BLaER1 (cell line): ENCODE measurements at regions not wholly inside any gene's neighbourhood (a gene's known extent, or its start where the extent isn't known, plus 50 kb on each side); places are given as distances from the start of the nearest gene placed in this dataset.

Experiments used
- H3K27ac ChIP-seq: shearing (Covaris generic); formaldehyde crosslinking; 2 replicates; pipeline ENCODE4 v1.8.1; 2022
- H3K27me3 ChIP-seq: shearing (Covaris generic); formaldehyde crosslinking; 2 replicates; pipeline ENCODE4 v1.8.1; 2022
- H3K36me3 ChIP-seq: shearing (Covaris generic); formaldehyde crosslinking; 2 replicates; pipeline ENCODE4 v1.8.1; 2022
- H3K4me1 ChIP-seq: shearing (Covaris generic); formaldehyde crosslinking; 2 replicates; pipeline ENCODE4 v1.8.1; 2022
- H3K4me2 ChIP-seq: shearing (Covaris generic); formaldehyde crosslinking; 2 replicates; pipeline ENCODE4 v1.8.1; 2022
- H3K4me3 ChIP-seq: shearing (Covaris generic); formaldehyde crosslinking; 2 replicates; pipeline ENCODE4 v1.8.1; 2022
- H3K9ac ChIP-seq: shearing (Covaris generic); formaldehyde crosslinking; 2 replicates; pipeline ENCODE4 v1.8.1; 2022
- H3K9me3 ChIP-seq: shearing (Covaris generic); formaldehyde crosslinking; 2 replicates; pipeline ENCODE4 v1.8.1; 2022
- H4K20me1 ChIP-seq: shearing (Covaris generic); formaldehyde crosslinking; 2 replicates; pipeline ENCODE4 v1.8.1; 2022
- Cebpa-rat ChIP-seq: shearing (Covaris generic); IDR thresholded peaks from 2 replicates; pipeline ENCODE4 v1.8.1; 2022

- no peaks in the 10 kb centered on the region for H3K27me3 ChIP-seq
- no peaks in the 10 kb centered on the region for H4K20me1 ChIP-seq
- H3K4me1 ChIP-seq: no peaks in the 10 kb centered on the region
- no peak for TF ChIP-seq Cebpa-rat
- H3K36me3 ChIP-seq: no peaks in the 10 kb centered on the region
- no peak overlapping the region for H3K4me3 ChIP-seq
- no peak overlapping the region for H3K4me2 ChIP-seq
- no peak overlapping the region for H3K27ac ChIP-seq
- H3K9ac ChIP-seq: no peak overlapping the region
- H3K9me3 ChIP-seq: no peaks in the 10 kb centered on the region
Observed at GRCh38 chr15:87639305-87640011, 617.1 kb downstream of the NTRK3 start.

GRCh38 chr15:87638554-87639083, 617.9 kb downstream of the NTRK3 start:
- Histone ChIP-seq H3K4me2 (no peak overlapping the region), H4K20me1 (no peaks in the 10 kb centered on the region), H3K9ac (no peak overlapping the region), H3K9me3 (no peaks in the 10 kb centered on the region), H3K4me1 (no peaks in the 10 kb centered on the region), H3K27me3 (no peaks in the 10 kb centered on the region), H3K27ac (no peak overlapping the region), H3K36me3 (no peaks in the 10 kb centered on the region), H3K4me3 (no peak overlapping the region)
- no peak for TF ChIP-seq Cebpa-rat

DNA sequence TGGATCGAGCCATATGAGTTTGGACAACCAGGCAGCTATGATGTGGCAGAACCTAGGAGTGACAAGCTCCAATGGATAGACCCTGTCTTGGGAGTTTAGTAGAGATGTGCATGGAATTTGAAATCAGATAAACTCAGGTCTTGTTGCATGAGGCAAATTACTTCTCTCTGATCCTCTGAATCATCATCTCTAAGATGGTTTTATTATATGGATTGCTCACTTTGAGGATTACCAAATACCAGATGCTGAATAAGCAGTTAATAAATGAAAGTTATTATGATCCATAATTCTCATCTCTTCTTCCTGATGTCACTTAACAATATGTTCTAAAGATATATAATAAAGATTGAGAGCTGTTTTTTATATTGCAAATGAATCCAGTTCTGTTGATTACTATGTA, 622.2 kb downstream of the NTRK3 start:
- H3K4me1 ChIP-seq: no peaks in the 10 kb centered on the region
- no peak for TF ChIP-seq Cebpa-rat
- no peaks in the 10 kb centered on the region for H4K20me1 ChIP-seq
- no peaks in the 10 kb centered on the region for H3K36me3 ChIP-seq
- no peaks in the 10 kb centered on the region for H3K27me3 ChIP-seq
- no peak overlapping the region for H3K4me3 ChIP-seq
- no peak overlapping the region for H3K27ac ChIP-seq
- no peak overlapping the region for H3K4me2 ChIP-seq
- no peaks in the 10 kb centered on the region for H3K9me3 ChIP-seq
- H3K9ac ChIP-seq: no peak overlapping the region

GRCh38 chr15:87633525-87633924, 623.0 kb downstream of the NTRK3 start:
- no peaks in the 10 kb centered on the region for H3K27me3 ChIP-seq
- no peak for TF ChIP-seq Cebpa-rat
- H3K4me3 ChIP-seq: no peak overlapping the region
- H3K36me3 ChIP-seq: no peaks in the 10 kb centered on the region
- no peaks in the 10 kb centered on the region for H3K4me1 ChIP-seq
- no peak overlapping the region for H3K4me2 ChIP-seq
- no peaks in the 10 kb centered on the region for H4K20me1 ChIP-seq
- no peaks in the 10 kb centered on the region for H3K9me3 ChIP-seq
- H3K9ac ChIP-seq: no peak overlapping the region
- H3K27ac ChIP-seq: no peak overlapping the region

DNA sequence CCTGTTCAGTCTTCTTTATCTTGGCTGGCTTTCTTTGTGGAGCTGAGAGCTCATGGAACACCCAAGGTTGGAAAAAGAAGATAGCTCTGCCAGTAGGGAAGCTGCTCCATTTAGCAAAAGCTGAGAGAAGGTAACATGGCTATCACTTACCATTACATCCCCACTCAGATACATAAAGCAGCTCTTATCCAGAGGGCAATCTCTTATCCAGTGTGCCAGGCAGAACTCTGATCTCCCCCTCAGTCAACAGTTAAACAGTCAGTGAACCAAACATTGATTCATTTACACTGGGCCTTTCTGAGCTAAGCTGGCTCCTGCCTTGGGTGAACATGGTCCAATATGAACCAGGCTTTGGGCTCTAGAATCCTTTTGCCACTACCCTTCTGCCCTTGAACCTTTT, 624.2 kb downstream of the NTRK3 start:
- H3K36me3 ChIP-seq: no peaks in the 10 kb centered on the region
- TF ChIP-seq Cebpa-rat: no peak
- no peak overlapping the region for H3K9ac ChIP-seq
- no peaks in the 10 kb centered on the region for H3K27me3 ChIP-seq
- no peaks in the 10 kb centered on the region for H3K9me3 ChIP-seq
- no peaks in the 10 kb centered on the region for H3K4me1 ChIP-seq
- no peak overlapping the region for H3K27ac ChIP-seq
- no peak overlapping the region for H3K4me2 ChIP-seq
- no peak overlapping the region for H3K4me3 ChIP-seq
- no peaks in the 10 kb centered on the region for H4K20me1 ChIP-seq

DNA sequence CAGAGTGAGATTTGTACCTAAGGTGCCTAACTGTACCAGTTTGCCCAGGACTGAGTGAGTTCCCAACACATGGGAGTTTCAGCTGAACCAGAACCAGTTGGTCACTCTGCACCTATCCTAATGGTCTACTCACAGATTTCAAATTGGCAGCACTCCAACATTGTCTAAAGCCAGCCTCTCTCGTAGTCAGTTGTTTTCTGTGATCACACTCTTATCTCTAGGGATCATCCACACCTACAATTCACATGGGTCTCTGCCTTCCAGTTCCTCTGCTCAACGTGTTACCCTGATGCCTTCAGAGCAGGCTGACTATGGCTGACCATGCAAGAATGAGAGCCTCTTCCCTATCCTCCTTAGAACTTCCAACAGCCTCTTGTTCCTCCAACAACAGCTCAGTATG, 624.8 kb downstream of the NTRK3 start:
- Histone ChIP-seq H3K4me1 (no peaks in the 10 kb centered on the region), H3K4me2 (no peak overlapping the region), H3K9me3 (no peaks in the 10 kb centered on the region), H3K4me3 (no peak overlapping the region), H3K9ac (no peak overlapping the region), H3K27ac (no peak overlapping the region), H3K27me3 (no peaks in the 10 kb centered on the region), H4K20me1 (no peaks in the 10 kb centered on the region), H3K36me3 (no peaks in the 10 kb centered on the region)
- TF ChIP-seq Cebpa-rat: no peak

- Histone ChIP-seq H4K20me1 (no peaks in the 10 kb centered on the region), H3K9me3 (no peaks in the 10 kb centered on the region), H3K4me2 (no peak overlapping the region), H3K4me3 (no peak overlapping the region), H3K4me1 (no peaks in the 10 kb centered on the region), H3K36me3 (no peaks in the 10 kb centered on the region), H3K27ac (no peak overlapping the region), H3K27me3 (no peaks in the 10 kb centered on the region), H3K9ac (no peak overlapping the region)
- no peak for TF ChIP-seq Cebpa-rat
Observed at GRCh38 chr15:87631093-87631492, 625.4 kb downstream of the NTRK3 start.

DNA sequence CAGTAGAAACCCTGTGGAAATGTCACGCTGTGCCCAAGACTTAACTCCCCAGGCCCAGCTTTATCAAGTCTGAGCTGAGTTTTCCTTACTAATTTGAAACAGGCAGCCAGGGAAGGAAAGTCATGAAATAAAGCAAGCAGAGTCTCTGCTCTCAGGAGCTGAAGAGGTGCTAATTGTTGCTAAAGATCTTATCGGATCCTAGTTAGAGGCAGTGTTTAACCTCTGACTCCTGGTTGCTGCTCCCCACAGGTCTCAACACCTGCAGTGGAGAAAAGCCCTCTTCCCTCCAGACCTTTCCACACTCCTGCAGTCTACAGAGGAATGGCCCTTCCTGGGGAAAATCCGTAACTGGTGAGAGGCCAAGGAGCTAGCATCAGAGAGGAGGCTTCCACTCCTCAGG, 628.2 kb downstream of the NTRK3 start:
- no peak for TF ChIP-seq Cebpa-rat
- H3K4me2 ChIP-seq: no peak overlapping the region
- H3K4me3 ChIP-seq: no peak overlapping the region
- H3K9ac ChIP-seq: no peak overlapping the region
- H3K9me3 ChIP-seq: no peaks in the 10 kb centered on the region
- no peaks in the 10 kb centered on the region for H3K27me3 ChIP-seq
- no peak overlapping the region for H3K27ac ChIP-seq
- H4K20me1 ChIP-seq: no peaks in the 10 kb centered on the region
- H3K36me3 ChIP-seq: no peaks in the 10 kb centered on the region
- H3K4me1 ChIP-seq: no peaks in the 10 kb centered on the region

DNA sequence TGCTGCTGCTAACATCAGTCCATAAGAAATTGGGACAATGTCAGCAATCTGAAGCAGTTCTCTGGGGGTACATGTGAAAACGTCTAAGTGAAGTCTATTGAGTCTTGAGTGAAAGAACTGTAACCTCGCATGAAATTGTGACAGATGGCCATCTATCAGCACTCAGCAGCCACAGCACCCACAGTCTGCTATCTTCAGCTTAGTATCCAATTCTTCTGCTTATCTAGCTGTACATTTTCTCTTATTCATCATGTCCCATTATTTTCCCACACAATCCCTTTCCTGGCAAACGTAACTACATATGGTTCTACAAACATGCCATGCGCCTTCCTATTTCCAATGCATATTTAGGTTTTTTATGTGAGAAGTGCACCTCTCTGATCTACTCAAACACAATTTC, 629.7 kb downstream of the NTRK3 start:
- no peaks in the 10 kb centered on the region for H3K9me3 ChIP-seq
- no peaks in the 10 kb centered on the region for H3K36me3 ChIP-seq
- no peak overlapping the region for H3K27ac ChIP-seq
- H3K27me3 ChIP-seq: no peaks in the 10 kb centered on the region
- no peaks in the 10 kb centered on the region for H3K4me1 ChIP-seq
- H4K20me1 ChIP-seq: no peaks in the 10 kb centered on the region
- no peak for TF ChIP-seq Cebpa-rat
- no peak overlapping the region for H3K9ac ChIP-seq
- H3K4me3 ChIP-seq: no peak overlapping the region
- H3K4me2 ChIP-seq: no peak overlapping the region

- H3K4me3 ChIP-seq: no peak overlapping the region
- no peak overlapping the region for H3K4me2 ChIP-seq
- no peaks in the 10 kb centered on the region for H3K9me3 ChIP-seq
- H4K20me1 ChIP-seq: no peaks in the 10 kb centered on the region
- no peaks in the 10 kb centered on the region for H3K4me1 ChIP-seq
- no peaks in the 10 kb centered on the region for H3K36me3 ChIP-seq
- no peak for TF ChIP-seq Cebpa-rat
- H3K27ac ChIP-seq: no peak overlapping the region
- no peaks in the 10 kb centered on the region for H3K27me3 ChIP-seq
- no peak overlapping the region for H3K9ac ChIP-seq
Observed at GRCh38 chr15:87623832-87624231, 632.7 kb downstream of the NTRK3 start.

- no peak for TF ChIP-seq Cebpa-rat
- Histone ChIP-seq H3K27me3 (no peaks in the 10 kb centered on the region), H3K4me1 (no peaks in the 10 kb centered on the region)
Observed at GRCh38 chr15:87620393-87620792, 636.1 kb downstream of the NTRK3 start.

More at GRCh38 chr15:87620393-87620792, 636.1 kb downstream of the NTRK3 start:
- no peaks in the 10 kb centered on the region for H3K9me3 ChIP-seq
- no peaks in the 10 kb centered on the region for H4K20me1 ChIP-seq
- H3K4me3 ChIP-seq: no peak overlapping the region
- no peak overlapping the region for H3K9ac ChIP-seq
- H3K27ac ChIP-seq: no peak overlapping the region
- H3K36me3 ChIP-seq: no peaks in the 10 kb centered on the region
- H3K4me2 ChIP-seq: no peak overlapping the region
